Cerebellar nuclear complex (tissue), 1 donor: ENCODE measurements at regions not wholly inside any gene's neighbourhood (a gene's known extent, or its start where the extent isn't known, plus 50 kb on each side); places are given as distances from the start of the nearest gene placed in this dataset.
"Not testable (repeated sequence)": the region's sequence is repeated elsewhere in the genome, so short reads cannot be mapped to it uniquely, and the experiment has no call there.

ENCODE experiments used
- DNase-seq, 2 experiments: peaks; one replicate each; lab custom pipeline; 2025; lab: John Stamatoyannopoulos, UW

- no peak for DNase-seq
Measured at GRCh38 chr10:78437998-78438906, 404.6 kb downstream of the RPS24 start.

DNA sequence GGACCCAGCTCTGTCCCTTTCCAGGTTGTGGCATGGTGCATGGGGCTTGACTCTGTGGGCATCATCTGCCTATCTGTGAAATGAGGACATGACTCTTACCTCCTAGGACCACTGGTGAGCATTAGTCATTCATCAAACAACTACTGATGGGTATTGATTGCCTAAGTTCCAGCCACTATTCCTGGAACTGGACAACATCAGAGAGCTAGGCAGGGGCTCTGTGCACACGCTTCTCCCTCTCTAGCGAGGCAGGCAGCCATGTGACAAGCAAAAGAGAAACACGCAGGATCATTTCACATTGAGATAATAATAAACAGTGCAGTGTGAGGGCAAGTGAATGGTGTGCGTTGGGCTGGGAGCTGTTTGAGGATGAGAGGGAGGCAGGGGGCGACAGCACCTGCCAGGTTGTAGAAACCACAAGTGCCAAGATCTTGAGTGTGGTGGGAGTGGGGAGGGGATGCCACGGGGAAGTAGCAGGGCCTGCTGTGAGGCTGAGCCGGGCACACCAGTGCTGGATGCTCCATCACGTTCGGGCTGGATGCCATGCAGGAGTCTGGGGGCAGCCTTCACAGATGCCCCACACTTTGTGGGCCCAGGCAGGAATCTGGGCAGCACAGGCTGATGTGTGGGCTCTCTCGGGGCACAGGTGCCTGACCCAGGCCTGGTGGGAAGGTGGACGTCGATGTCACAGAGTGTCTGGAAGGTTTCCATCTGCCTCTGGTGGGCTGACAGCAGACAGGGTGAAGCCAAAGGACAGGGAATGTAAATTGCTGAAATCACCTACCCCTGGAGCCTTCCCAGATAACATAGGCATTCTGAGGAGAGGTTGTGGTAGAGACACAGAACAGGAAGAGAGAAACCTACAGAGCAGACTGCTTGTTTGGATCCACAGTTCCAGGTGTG lies 405.5 kb downstream of the RPS24 start:
- DNase-seq = no peak

DNA sequence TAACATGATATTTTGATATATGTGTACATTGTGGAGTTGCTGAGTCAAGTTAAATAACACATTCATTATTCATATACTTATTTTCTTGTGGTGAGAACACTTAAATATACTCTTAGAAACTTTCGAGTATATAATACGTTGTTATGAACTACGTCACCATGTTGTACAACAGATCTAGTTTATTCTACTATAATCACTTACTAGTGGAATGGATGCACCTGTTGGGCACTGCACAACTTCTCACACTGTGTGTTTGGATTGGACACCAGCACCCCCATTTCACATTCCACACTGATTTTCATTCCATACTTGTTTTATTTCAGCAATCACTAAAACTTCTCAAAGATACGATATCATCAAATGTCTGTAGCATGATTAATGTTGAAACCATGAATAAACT lies 407.3 kb downstream of the RPS24 start:
- DNase-seq = no peak

- no peak for DNase-seq
Measured at GRCh38 chr10:78441694-78442093, 408.0 kb downstream of the RPS24 start.

- no peak for DNase-seq
Measured at GRCh38 chr10:78442836-78443550, 409.3 kb downstream of the RPS24 start.

DNA sequence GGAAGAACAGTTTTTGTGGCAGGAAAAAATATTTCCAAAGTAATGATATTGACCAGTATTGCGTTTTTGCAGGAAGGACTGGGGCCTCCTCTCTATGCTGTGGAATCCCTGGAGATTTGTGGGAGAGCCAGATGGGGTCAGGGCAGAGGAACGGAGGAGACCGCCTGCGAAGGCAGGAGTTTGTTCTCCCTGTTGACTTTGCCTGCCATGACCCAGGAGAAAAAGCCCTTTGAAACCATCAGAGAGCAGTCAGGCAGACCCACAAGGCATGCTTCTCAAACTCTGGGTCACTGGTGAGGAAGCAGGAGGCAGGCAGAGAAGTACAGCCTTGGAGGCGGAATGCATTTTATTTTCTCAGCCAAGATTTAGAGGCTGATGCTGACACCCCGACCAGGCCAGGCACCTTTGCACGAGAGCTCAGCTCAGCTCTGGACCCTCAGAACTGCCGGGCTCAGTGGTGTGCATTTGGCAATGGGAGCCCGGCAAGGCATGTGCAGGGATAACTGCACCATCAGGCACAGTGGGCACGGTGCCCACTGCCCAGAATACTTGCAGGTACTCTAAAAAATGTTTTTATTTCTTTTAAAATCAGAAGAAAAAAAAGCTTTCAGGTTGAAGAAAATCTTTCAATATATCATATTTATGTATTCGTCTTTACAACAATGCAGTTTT lies 410.4 kb downstream of the RPS24 start:
- no peak for DNase-seq

- not testable (repeated sequence) for DNase-seq
Measured at GRCh38 chr10:78444741-78445140, 411.1 kb downstream of the RPS24 start.

GRCh38 chr10:78445308-78445707 lies 411.6 kb downstream of the RPS24 start:
- DNase-seq = no peak

GRCh38 chr10:78448470-78448869 lies 414.8 kb downstream of the RPS24 start:
- no peak for DNase-seq

DNA sequence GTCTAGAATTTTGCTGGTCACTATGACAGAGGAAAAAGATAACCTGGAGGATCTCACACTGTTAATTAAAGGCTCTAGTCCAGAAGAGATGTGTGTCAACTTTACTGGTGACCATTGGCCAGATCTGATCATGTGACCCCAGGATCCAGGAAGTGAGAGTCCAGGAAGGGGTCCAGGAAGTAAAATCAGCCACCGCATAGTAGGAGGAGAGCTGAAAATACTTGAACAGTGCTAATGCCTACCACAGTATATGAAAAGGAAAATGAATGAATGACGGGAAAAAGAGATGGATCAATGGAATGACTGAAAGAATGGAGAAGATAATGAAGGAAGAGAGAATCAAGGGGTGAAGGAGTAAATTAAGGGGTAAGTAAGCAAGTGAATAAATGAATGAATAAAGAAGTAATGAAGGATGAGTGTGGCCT lies 415.3 kb downstream of the RPS24 start:
- no peak for DNase-seq

- DNase-seq = no peak
Measured at GRCh38 chr10:78449554-78449953, 415.9 kb downstream of the RPS24 start.

GRCh38 chr10:78450239-78450638 lies 416.6 kb downstream of the RPS24 start:
- no peak for DNase-seq

DNA sequence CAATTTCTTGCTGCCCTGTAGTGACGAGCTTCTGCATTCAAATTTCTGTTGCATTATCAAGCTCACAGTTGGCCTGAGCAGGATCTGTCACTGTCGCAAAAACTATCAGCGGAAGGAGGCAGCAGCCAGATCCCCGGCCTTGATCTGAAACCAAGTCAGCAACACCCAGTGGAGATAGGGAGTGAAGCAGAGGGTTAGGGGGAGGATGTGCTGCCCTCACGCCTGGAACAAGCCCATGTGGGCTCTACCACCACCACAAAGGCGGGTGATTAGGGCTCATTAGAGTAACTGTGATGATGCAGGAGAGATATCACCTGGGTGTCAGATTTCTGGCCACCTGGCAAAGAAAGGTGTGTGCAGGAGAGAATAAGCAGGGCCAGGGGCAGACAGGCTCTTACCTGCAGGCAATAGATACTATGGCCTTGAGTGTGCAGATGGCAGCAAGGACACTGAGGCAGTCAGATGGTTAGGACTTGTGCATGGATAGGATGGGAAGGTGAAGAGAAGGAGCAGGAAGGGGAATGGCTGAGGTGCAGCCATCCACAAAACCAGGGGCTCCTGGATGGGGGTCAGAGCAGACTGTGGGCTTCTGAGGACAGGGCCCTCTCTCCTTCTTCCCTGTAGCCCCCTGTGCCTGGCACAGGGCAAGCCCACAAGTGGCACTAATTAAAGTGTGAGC lies 417.3 kb downstream of the RPS24 start:
- no peak for DNase-seq

DNA sequence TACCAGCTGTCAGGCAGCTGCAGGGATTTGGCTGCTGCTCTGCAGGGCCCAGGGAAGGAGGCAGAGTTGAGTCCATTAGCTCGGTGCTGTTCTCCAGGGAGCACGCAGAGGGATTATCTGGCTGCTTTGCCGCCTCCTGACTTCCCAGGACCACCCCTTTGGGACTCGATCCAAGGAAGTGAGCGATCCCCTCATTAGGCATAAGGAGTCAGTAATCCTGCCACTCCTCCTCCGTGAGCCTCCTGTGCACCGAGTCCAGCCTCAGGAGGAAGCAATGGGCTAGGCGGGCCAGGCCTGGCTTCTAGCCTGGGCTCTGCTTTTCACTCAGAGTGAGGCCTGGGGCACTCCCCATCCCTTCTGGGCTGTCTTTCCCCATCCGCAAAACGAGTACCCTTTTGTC lies 417.9 kb downstream of the RPS24 start:
- DNase-seq = no peak

DNA sequence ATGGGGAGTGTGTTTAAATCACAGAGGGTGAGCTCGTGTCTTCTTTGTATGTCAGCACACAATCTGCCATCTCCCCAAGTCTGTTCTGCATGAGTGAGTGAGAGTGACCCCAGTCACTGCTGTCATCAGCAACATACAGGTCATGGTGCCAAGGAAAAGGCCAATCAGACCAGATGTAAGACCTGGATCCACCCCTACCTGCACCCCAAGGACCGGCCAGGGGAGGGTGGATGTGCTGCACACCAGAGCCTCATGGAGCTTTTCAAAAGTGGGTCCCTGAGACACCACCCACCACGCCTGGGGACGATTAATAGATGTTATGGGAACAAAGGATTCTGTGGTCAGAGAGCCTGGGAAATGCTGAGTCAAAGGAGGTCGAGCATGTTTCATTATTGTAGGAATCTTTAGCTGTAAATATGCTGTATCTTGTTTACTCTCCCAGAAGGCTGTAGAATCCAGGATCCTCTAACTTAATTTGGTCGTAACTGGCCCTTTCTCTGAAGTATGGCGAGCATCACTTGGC lies 420.5 kb downstream of the RPS24 start:
- DNase-seq = no peak

DNA sequence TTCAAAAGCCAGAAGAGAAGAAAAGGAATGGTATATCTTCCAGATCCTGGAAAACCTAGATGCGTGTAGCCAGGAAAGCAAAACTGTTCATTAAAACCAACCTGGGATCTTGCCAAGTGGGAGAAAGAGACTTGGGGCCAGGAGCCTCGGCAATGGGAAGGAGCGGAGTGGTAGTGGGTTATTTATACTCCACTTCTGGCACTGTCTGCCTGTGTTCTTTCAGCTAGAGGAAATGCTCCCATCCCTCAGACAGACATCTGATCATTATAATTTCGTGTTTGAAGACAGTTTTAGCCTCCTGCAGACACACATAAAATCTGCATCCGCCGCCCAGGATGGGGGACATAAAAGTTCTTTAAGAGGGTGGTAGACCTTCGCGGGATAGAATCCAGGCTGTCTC lies 421.6 kb downstream of the RPS24 start:
- no peak for DNase-seq

DNA sequence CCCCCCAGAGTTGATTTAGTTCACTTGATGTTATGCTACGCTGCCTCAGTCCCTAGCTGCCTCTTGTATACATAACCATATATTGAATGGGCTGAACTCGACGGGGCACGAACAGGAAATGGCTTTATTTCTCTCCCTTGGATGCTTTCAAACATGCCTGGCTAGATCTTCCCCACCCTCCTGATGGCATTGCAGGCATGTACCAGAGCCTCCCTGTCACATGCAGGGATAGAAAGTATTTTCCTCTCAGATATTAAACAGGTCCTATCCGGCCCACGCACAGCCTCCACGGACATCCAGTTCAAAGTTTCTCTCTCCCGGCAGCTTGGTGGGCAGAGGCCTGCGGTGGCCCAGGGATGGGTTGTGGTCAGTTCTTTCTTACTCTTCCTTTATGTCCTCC lies 422.1 kb downstream of the RPS24 start:
- no peak for DNase-seq

DNA sequence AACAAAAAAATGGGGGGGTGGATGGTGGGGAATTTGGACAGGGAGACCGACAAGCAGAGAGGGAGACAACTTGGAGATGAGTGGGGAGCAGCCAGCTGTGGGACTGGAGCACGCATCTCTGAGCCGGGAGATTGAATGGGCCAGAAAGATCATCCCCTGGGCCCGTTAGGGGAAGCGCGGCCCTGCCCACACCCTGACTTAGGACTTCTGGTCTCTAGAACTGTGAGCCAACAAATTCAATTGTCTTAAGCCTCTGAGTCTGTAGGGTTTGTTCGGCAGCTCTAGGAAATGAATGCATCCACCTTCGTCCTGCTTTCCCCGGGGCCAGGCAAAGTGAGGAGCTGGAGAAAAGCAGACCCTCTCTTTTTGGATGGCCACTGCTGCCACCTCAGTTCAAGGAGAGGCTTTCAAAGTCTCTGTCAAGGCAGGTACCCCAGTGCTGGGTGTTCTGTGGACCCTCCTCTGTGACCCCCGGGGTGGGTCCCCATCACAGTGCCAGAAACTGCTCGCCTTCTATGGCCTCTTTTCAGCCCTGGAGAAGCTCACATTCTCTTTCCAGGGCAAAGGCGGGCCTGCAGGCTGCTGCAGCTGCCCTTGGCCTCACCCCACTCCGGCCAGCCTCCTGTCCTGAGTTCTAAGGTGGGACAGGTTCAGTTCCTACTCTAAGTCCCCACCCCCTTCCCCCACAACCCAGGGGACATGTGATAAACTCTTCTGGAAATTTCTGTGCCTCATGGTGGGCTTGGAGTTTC lies 423.2 kb downstream of the RPS24 start:
- DNase-seq = no peak

DNA sequence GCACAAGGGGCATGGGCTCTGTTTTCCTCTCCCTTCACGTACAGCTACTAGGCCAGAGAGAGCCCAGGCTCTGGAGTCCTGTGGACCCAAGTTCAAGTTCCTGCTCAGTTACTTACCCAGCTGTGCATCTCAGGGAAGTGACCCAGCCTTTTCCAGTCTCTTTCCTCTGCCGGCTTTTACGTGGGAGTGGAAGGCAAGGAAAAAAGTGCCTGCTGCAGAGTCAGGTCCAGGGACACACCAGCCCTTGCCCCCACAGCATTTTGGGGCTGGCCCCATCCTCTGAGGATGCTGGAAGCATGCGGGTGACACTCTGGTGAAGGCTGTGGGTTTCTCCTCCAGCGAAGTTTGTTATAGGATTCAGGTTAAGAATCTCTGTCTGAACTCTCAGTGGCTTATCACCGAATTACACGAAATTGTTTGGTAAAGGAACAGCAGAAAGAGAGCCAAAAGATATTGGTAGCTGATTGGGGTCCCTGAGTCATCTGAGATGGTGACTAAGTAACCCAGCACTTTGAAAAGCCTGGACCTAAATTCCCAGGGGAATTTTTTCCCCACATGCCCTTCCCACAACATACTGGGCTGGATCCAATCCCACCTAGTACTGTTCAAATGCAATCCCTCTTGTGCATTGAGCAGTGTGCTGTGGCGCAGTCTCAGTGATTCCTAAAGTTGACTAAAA lies 424.3 kb downstream of the RPS24 start:
- DNase-seq = no peak
